HepG2 (cell line): ENCODE measurements at regions not wholly inside any gene's neighbourhood (a gene's known extent, or its start where the extent isn't known, plus 50 kb on each side); places are given as distances from the start of the nearest gene placed in this dataset.

ENCODE experiments used
- ATRX ChIP-seq: sonication (generic); formaldehyde crosslinking; IDR thresholded peaks from 2 replicates; pipeline ENCODE4 v1.4.0; 2020; ENCODE audit warnings: missing genetic modification reagents, borderline replicate concordance
- CEBPZ ChIP-seq: IDR thresholded peaks from 2 replicates; pipeline ENCODE4 v1.6.1; 2012; ENCODE audit warnings: low read length, improper control_type of control experiment
- EHMT2 ChIP-seq: fragments of 200-600 bp; sonication (generic); IDR thresholded peaks from 2 replicates; pipeline ENCODE4 v1.7.0; 2017; ENCODE audit warnings: antibody characterized with exemption, low read depth, low read length, borderline replicate concordance
- NFE2L1 ChIP-seq: sonication (generic); formaldehyde crosslinking; IDR thresholded peaks from 2 replicates; pipeline ENCODE4 v1.4.0; 2020; ENCODE audit warnings: missing genetic modification reagents, mild to moderate bottlenecking, borderline replicate concordance
- NR2F2 ChIP-seq: IDR thresholded peaks from 2 replicates; pipeline ENCODE4 v1.6.1; 2012; ENCODE audit warnings: low read depth, inconsistent platforms, borderline replicate concordance
- NRL ChIP-seq: sonication (generic); formaldehyde crosslinking; IDR thresholded peaks from 2 replicates; pipeline ENCODE4 v1.5.0; 2020; ENCODE audit warnings: missing genetic modification reagents, mild to moderate bottlenecking, moderate library complexity, borderline replicate concordance
- PRPF4 ChIP-seq: fragments of 200-400 bp; formaldehyde crosslinking; IDR thresholded peaks from 2 replicates; pipeline ENCODE4 v1.6.1; 2016; ENCODE audit warnings: low read length, low read depth; ENCODE audit not compliant: poor library complexity, severe bottlenecking
- SALL1 ChIP-seq: sonication (generic); formaldehyde crosslinking; IDR thresholded peaks from 2 replicates; pipeline ENCODE4 v1.8.0; 2022; ENCODE audit warnings: mild to moderate bottlenecking, missing genetic modification reagents
- TFAP4 ChIP-seq: sonication (generic); IDR thresholded peaks from 2 replicates; pipeline ENCODE4 v1.6.1; 2016; ENCODE audit warnings: low read depth, borderline replicate concordance
- ZBTB33 ChIP-seq: sonication (generic); formaldehyde crosslinking; IDR thresholded peaks from 2 replicates; pipeline ENCODE4 v1.4.0; 2020; ENCODE audit warnings: missing genetic modification reagents
- ZBTB4 ChIP-seq: sonication (generic); formaldehyde crosslinking; IDR thresholded peaks from 2 replicates; pipeline ENCODE4 v1.4.0; 2020; ENCODE audit warnings: missing genetic modification reagents, mild to moderate bottlenecking, borderline replicate concordance
- ZFP36L2 ChIP-seq: sonication (generic); formaldehyde crosslinking; IDR thresholded peaks from 2 replicates; pipeline ENCODE4 v1.4.0; 2020; ENCODE audit warnings: missing genetic modification reagents
- ZNF260 ChIP-seq: sonication (generic); formaldehyde crosslinking; IDR thresholded peaks from 2 replicates; pipeline ENCODE4 v1.4.0; 2020; ENCODE audit warnings: missing genetic modification reagents, low read depth, mild to moderate bottlenecking, borderline replicate concordance
- ZNF263 ChIP-seq: sonication (generic); formaldehyde crosslinking; IDR thresholded peaks from 2 replicates; pipeline ENCODE4 v1.4.0; 2020; ENCODE audit warnings: missing genetic modification reagents
- ZNF530 ChIP-seq: sonication (generic); formaldehyde crosslinking; IDR thresholded peaks from 2 replicates; pipeline ENCODE4 v1.5.0; 2020; ENCODE audit warnings: low read depth, mild to moderate bottlenecking, missing genetic modification reagents
- ZNF563 ChIP-seq: sonication (generic); formaldehyde crosslinking; IDR thresholded peaks from 2 replicates; pipeline ENCODE4 v1.8.0; 2022; ENCODE audit warnings: mild to moderate bottlenecking, moderate library complexity, missing genetic modification reagents
- ZNF605 ChIP-seq: sonication (generic); formaldehyde crosslinking; IDR thresholded peaks from 2 replicates; pipeline ENCODE4 v1.8.0; 2022; ENCODE audit warnings: mild to moderate bottlenecking, missing genetic modification reagents
- ZNF768 ChIP-seq: sonication (generic); formaldehyde crosslinking; IDR thresholded peaks from 2 replicates; pipeline ENCODE4 v1.4.0; 2020; ENCODE audit warnings: missing genetic modification reagents

GRCh38 chr20:50387996-50388332 is 122.2 kb upstream of the PTPN1 start (continued):
- TF ChIP-seq ZBTB4, result 0 out of 2 replicates have a peak, but pooled peaks have one; percentile 40
- TF ChIP-seq ZNF530, result no peak
- 0 out of 2 replicates have a peak, but pooled peaks have one; percentile 35 for TF ChIP-seq ZNF768 (CRISPR knock-in tag)
- TF ChIP-seq SALL1 (CRISPR knock-in tag), result peak; percentile 19; the same call in 1 of the 2 replicates
- TF ChIP-seq NRL (CRISPR knock-in tag), result 0 out of 2 replicates have a peak, but pooled peaks have one; percentile 30
- TF ChIP-seq TFAP4, result no peak
- TF ChIP-seq ATRX, result no peak
- TF ChIP-seq NR2F2, result no peak
- peak; percentile 26; the same call in 1 of the 2 replicates for TF ChIP-seq ZNF263
- TF ChIP-seq ZFP36L2 (CRISPR knock-in tag), result no peak
- TF ChIP-seq PRPF4, result peak; percentile 25
- no peak for TF ChIP-seq NFE2L1
- no peak for TF ChIP-seq ZNF260 (CRISPR knock-in tag)
- TF ChIP-seq CEBPZ, result no peak
- TF ChIP-seq ZBTB33 (CRISPR knock-in tag), result peak; percentile 90
- TF ChIP-seq ZNF563 (CRISPR knock-in tag), result 0 out of 2 replicates have a peak, but pooled peaks have one; percentile 2
- no peak for TF ChIP-seq EHMT2
- TF ChIP-seq ZNF605 (CRISPR knock-in tag), result peak; percentile 13; the same call in 1 of the 2 replicates
